GM18858 (cell line): ENCODE measurements at regions not wholly inside any gene's neighbourhood (a gene's known extent, or its start where the extent isn't known, plus 50 kb on each side); places are given as distances from the start of the nearest gene placed in this dataset.

Experiments used
- ATAC-seq: cut with Tn5 transposase; IDR thresholded peaks from one replicate; pipeline ENCODE4 v1.9.1; 2021; ENCODE audit not compliant: unreplicated experiment

GRCh38 chr1:56357927-56358690, 221.3 kb downstream of the PLPP3 start:
- no peak for ATAC-seq

DNA sequence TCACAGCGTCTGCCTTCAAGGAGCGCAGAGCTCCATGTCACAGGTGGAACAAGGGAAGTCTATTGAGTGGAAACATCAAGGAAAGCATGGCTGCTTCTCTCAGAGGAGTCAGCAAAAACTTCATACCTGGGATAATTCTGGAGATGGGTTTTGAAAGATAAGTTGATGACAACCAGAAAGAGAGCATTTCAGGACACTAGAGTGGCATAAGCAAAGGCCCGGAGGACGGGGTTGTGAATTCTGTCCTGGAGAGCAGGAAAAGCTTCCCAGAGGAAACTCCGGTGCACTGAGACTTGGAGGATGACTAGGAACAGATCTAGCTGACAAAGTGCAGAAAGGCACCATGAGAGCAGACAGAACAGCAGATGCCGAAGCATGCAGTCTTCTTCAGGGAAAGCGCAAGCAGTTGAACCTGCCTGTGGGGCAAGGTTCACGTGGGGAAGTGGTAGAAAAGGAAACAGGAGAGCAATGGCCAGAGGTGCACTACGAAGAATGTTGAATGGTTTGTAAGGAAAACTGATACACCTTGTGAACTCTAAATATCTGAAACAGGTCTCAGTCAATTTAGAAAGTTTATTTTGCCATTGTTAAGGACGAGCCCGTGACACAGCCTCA, 222.9 kb downstream of the PLPP3 start:
- ATAC-seq = no peak

- no peak for ATAC-seq
These were observed 223.4 kb downstream of the PLPP3 start for GRCh38 chr1:56355918-56356317.

DNA sequence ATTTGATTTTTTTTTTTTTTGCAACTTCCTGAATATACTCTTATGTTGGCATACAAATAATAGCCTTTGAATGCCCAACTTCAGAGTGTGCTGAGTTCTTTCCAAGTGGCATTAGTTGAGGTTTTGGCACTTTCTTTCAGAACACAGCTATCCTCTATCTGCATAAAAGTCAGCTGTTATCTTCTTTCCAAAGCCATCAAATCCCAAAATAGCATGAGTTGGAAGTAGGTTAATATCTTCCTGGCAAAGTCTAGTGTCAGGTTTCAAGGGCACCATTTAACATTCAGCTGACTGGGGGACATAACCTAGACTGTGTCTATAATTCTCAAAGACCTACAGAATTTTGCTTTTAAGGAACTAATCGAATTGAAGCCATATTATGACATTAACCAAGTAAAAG, 223.9 kb downstream of the PLPP3 start:
- no peak for ATAC-seq

GRCh38 chr1:56345831-56346230, 233.5 kb downstream of the PLPP3 start:
- no peak for ATAC-seq

DNA sequence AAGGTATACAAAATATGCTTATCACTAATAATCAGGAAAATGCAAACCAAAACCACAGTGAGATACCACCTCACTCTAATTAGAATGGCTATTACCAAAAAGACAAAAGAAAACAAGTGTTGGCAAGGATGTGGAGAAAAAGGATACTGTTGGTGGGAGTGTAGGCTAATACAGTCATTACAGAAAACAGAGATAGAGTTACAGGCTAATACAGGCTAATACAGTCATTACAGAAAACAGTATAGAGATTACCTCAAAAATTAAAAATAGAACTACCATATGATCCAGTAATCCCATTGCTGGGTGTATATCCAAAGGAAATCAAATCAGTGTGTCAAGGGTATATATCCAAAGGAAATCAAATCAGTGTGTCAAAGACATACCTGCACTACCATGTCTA, 238.4 kb downstream of the PLPP3 start:
- ATAC-seq = no peak

GRCh38 chr1:56339786-56340465, 239.4 kb downstream of the PLPP3 start:
- ATAC-seq = no peak

DNA sequence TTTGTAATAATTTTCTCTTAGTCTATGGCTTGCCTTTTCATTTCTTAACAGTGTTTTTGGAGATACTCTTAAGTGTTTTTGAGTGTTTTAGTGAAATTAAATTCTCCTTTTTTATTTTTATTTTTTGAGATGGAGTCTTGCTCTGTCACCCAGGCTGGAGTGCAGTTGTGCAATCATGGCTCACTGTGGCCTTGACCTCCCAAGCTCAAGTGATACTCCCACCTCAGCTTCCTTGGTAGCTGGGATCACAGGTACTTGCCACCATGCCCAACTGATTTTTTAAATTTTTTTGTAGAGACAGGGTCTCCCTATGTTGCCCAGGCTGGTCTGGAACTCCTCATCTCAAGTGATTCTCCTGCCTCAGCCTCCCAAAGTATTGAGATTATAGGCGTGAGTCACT, 240.3 kb downstream of the PLPP3 start:
- ATAC-seq = no peak

DNA sequence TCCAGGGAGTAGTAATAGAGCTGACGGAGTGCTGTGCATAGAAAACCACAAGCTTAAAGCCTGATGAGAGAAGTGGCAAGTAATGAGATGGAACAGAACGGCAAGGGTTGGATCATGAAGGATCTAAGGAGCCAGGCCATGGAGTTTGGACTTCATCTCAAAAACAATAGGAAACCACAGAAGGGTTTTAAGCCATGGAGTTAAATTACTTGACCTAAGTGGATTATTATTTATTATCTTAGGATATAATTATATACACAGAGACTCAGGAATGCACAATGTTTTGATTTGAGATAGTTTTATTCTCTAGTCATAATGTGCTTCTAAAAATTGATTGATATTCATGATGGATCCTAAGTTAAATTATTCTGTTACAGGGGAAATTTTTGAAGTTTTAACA, 242.4 kb downstream of the PLPP3 start:
- ATAC-seq = no peak

DNA sequence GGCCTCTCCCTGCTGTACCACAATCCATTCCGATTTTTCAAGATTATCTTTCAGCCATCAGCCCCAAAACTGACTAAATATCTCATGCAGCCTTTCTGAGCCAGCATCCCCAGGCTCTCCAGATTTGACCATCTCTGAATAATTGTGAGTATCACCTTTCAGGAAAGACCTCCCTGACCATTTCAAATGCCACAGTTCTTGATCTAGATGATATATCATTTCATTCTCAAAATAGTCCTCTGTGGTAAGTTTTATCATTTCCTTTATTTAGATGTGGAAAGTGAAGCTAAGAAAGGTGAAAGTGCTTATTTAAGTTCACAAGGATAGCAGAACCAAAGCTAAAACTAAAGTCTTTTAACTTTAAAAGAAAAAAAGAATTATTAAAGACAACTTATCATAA, 244.0 kb downstream of the PLPP3 start:
- no peak for ATAC-seq

DNA sequence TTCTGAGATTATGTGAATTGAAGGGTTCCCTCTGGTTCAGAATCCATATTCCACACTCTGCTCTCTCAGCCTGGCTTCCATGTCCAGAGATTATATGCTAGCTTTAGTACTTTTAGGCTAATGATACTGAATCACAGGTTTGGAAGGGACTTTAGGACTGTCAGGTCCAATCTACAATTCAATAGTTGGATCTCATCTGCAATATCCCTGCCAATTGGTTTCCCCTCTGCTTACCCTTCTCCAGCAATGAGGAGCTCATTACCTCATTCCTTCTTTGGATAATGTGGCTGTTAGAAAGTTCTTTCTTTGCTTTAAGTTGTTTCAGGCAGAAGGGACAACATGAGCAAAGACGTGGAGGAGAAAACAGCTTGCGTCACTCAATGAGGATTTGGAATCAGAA, 245.3 kb downstream of the PLPP3 start:
- ATAC-seq = no peak

DNA sequence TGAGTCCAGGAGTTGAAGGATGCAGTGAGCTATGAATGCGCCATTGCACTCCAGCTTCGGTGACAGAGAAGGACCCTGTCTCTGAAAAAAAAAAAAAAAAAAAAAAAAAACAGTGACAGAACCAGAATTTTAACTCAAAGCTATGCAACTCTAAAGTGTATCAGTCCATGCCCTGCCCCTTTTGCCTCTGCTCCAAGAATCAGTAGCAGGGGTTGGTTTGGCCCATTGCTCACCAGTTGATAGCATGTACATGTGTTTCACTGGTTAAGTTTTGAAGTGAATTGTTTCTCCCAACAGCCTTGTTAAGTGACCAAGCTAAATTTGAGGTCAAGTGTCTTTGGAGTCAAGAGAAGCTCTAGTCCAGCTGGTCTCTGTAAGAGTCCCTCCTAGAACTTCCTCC, 245.9 kb downstream of the PLPP3 start:
- no peak for ATAC-seq

DNA sequence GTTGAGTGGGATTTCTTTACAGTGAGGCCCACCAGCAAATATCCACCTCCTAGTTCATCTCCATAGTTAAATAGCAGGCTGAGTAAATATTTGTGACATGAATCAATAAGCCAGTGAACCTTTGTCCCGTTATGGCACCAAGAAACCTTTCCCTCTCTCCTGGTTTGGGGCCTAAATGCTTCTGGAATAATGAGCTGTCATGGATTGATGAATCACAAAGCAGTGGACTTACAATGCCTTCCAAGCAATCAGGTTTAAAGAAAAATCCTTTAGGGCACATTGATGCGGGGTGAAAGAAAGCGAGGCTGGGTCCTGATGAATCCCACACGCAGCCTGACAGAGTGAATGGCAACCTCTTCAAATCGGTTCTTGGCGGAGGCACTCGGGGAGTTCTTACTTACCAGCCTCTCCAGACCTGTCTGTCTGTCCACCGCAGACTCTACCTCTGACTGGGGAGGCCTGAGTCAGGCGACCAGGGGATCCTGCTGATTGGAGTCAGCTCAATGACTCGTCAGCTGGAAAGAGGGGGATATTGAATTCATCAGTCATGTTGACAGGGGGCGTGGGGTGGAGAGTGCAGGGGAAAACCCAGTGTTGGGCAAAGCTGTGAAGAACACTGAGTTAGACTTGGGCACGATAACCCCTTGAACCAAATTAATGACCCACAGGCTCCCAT, 247.3 kb downstream of the PLPP3 start:
- no peak for ATAC-seq

GRCh38 chr1:56331207-56331891, 248.0 kb downstream of the PLPP3 start:
- no peak for ATAC-seq

- peak; percentile 83 for ATAC-seq
These were observed 248.9 kb downstream of the PLPP3 start for GRCh38 chr1:56330391-56331026.

DNA sequence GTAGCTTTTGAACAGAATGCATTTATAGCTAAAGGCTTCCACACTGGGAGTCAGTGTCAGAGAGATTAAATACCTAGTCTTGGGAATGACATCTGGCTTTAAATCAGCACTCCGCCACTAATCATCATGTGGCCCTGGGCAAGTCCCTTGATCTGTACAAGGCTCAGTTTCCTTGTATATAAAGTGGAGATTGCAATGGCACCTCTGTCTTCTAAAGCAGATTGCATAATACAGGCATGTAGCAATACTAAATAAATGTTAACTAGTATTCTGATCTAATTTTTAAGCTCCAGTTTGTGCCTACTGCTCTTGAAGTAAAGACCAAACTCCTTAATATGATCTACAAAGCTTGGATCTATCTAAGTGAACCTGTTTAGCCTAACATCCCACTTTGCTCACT, 249.4 kb downstream of the PLPP3 start:
- no peak for ATAC-seq

GRCh38 chr1:56327195-56327594, 252.2 kb downstream of the PLPP3 start:
- ATAC-seq = no peak

- ATAC-seq = no peak
These were observed 253.3 kb downstream of the PLPP3 start for GRCh38 chr1:56326056-56326455.

- no peak for ATAC-seq
These were observed 254.9 kb downstream of the PLPP3 start for GRCh38 chr1:56324504-56324903.

DNA sequence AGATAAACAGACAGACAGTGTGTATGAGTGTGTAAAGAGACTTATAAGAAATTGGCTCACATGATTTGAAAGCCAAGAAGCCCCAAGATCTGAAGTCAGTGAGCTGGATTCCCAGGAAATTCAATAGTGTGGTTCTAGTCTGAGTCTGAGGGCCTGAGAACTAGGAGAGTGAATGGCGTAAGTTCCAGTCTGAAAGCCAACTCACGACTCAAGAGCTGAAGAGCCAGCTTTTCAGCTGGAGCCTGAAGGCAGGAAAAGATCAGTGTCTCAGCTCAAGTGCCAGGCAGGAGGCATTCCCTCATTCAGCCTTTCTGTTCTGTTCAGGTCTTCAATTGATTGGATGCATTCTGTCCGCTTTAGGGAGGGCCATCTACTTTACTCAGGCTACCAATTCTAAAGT, 257.2 kb downstream of the PLPP3 start:
- ATAC-seq = no peak

GRCh38 chr1:56321150-56321490, 258.2 kb downstream of the PLPP3 start:
- no peak for ATAC-seq
